ENCODE measurements at regions not wholly inside any gene's neighbourhood (a gene's known extent, or its start where the extent isn't known, plus 50 kb on each side); places are given as distances from the start of the nearest gene placed in this dataset.
"Not testable (repeated sequence)": the region's sequence is repeated elsewhere in the genome, so short reads cannot be mapped to it uniquely, and the experiment has no call there.

- no peak for DNase-seq (ENCODE audit: low read depth)
Observed at GRCh38 chr4:64727960-64728359, 318.7 kb upstream of the TECRL start.

- DNase-seq (ENCODE audit: low read depth): not testable (repeated sequence)
Observed at GRCh38 chr4:64727391-64727790, 318.1 kb upstream of the TECRL start.

- DNase-seq (ENCODE audit: low read depth): no peak
Observed at GRCh38 chr4:64724689-64725088, 315.4 kb upstream of the TECRL start.

GRCh38 chr4:64721106-64721505, 311.9 kb upstream of the TECRL start:
- no peak for DNase-seq (ENCODE audit: low read depth)

GRCh38 chr4:64718091-64718490, 308.8 kb upstream of the TECRL start:
- peak; percentile 12 for DNase-seq (ENCODE audit: low read depth)

GRCh38 chr4:64715741-64716140, 306.5 kb upstream of the TECRL start:
- no peak for DNase-seq (ENCODE audit: low read depth)

GRCh38 chr4:64713256-64713840, 304.1 kb upstream of the TECRL start:
- DNase-seq (ENCODE audit: low read depth): peak; percentile 44

GRCh38 chr4:64712590-64712989, 303.3 kb upstream of the TECRL start:
- no peak for DNase-seq (ENCODE audit: low read depth)

GRCh38 chr4:64705989-64706388, 296.7 kb upstream of the TECRL start:
- DNase-seq (ENCODE audit: low read depth): no peak

- no peak for DNase-seq (ENCODE audit: low read depth)
Observed at GRCh38 chr4:64698171-64698570, 288.9 kb upstream of the TECRL start.

GRCh38 chr4:64682946-64683345, 273.7 kb upstream of the TECRL start:
- peak; percentile 18 for DNase-seq (ENCODE audit: low read depth)

GRCh38 chr4:64682481-64682880, 273.2 kb upstream of the TECRL start:
- DNase-seq (ENCODE audit: low read depth): no peak

GRCh38 chr4:64673121-64673520, 263.9 kb upstream of the TECRL start:
- not testable (repeated sequence) for DNase-seq (ENCODE audit: low read depth)

GRCh38 chr4:64670647-64671046, 261.4 kb upstream of the TECRL start:
- DNase-seq (ENCODE audit: low read depth): no peak

- no peak for DNase-seq (ENCODE audit: low read depth)
Observed at GRCh38 chr4:64643841-64644240, 234.6 kb upstream of the TECRL start.

GRCh38 chr4:64642936-64643335, 233.7 kb upstream of the TECRL start:
- DNase-seq (ENCODE audit: low read depth): no peak

GRCh38 chr4:64640402-64640801, 231.2 kb upstream of the TECRL start:
- not testable (repeated sequence) for DNase-seq (ENCODE audit: low read depth)

GRCh38 chr4:64625438-64625837, 216.2 kb upstream of the TECRL start:
- no peak for DNase-seq (ENCODE audit: low read depth)

GRCh38 chr4:64617800-64618199, 208.6 kb upstream of the TECRL start:
- peak; percentile 17 for DNase-seq (ENCODE audit: low read depth)

GRCh38 chr4:64614276-64614675, 205.0 kb upstream of the TECRL start:
- DNase-seq (ENCODE audit: low read depth): no peak

GRCh38 chr4:64613046-64613445, 203.8 kb upstream of the TECRL start:
- DNase-seq (ENCODE audit: low read depth): no peak

- peak; percentile 25 for DNase-seq (ENCODE audit: low read depth)
Observed at GRCh38 chr4:64598066-64598465, 188.8 kb upstream of the TECRL start.

- no peak for DNase-seq (ENCODE audit: low read depth)
Observed at GRCh38 chr4:64594723-64595122, 185.5 kb upstream of the TECRL start.

GRCh38 chr4:64588507-64588906, 179.3 kb upstream of the TECRL start:
- no peak for DNase-seq (ENCODE audit: low read depth)
